SK-N-SH (cell line): ENCODE measurements at regions not wholly inside any gene's neighbourhood (a gene's known extent, or its start where the extent isn't known, plus 50 kb on each side); places are given as distances from the start of the nearest gene placed in this dataset.

Experiments
- EZH2phosphoT487 ChIP-seq: fragments of 200-600 bp; sonication (generic); IDR thresholded peaks from 2 replicates; pipeline ENCODE4 v1.6.1; 2017; ENCODE audit warnings: low read depth, mixed run types, mild to moderate bottlenecking, antibody characterized with exemption, moderate library complexity, borderline replicate concordance
- GABPA ChIP-seq: IDR thresholded peaks from 2 replicates; pipeline ENCODE4 v1.4.0; 2012; ENCODE audit warnings: low read depth, mild to moderate bottlenecking
- MXI1 ChIP-seq: IDR thresholded peaks from 2 replicates; pipeline ENCODE4 v1.6.1; 2012; ENCODE audit warnings: mild to moderate bottlenecking, low read depth, low read length, improper control_type of control experiment
- RAD21 ChIP-seq: IDR thresholded peaks from 2 replicates; pipeline ENCODE4 v1.6.1; 2012; ENCODE audit warnings: mild to moderate bottlenecking, low read length
- SMC3 ChIP-seq: IDR thresholded peaks from 2 replicates; pipeline ENCODE4 v1.6.1; 2012; ENCODE audit warnings: low read depth, low read length, improper control_type of control experiment
- TCF12 ChIP-seq: IDR thresholded peaks from 2 replicates; pipeline ENCODE4 v1.4.0; 2012
- TEAD4 ChIP-seq: IDR thresholded peaks from 2 replicates; pipeline ENCODE4 v1.4.0; 2012; ENCODE audit warnings: mild to moderate bottlenecking, borderline replicate concordance; ENCODE audit not compliant: insufficient read depth
- TF ChIP-seq, protein P1 (sequence below): fragments of 200-600 bp; sonication (generic); IDR thresholded peaks from 2 replicates; pipeline ENCODE4 v1.6.1; 2017; ENCODE audit warnings: antibody characterized with exemption, mild to moderate bottlenecking, moderate library complexity
- TF ChIP-seq, protein P2 (sequence below): fragments of 150-350 bp; IDR thresholded peaks from 2 replicates; pipeline ENCODE4 v1.6.1; 2017; ENCODE audit warnings: antibody characterized with exemption, low read length, low read depth, borderline replicate concordance
- TF ChIP-seq, protein P3 (sequence below): IDR thresholded peaks from 2 replicates; pipeline ENCODE4 v1.4.0; 2012; ENCODE audit warnings: low read depth
- TF ChIP-seq, protein P4 (sequence below): IDR thresholded peaks from 2 replicates; pipeline ENCODE4; 2012

DNA sequence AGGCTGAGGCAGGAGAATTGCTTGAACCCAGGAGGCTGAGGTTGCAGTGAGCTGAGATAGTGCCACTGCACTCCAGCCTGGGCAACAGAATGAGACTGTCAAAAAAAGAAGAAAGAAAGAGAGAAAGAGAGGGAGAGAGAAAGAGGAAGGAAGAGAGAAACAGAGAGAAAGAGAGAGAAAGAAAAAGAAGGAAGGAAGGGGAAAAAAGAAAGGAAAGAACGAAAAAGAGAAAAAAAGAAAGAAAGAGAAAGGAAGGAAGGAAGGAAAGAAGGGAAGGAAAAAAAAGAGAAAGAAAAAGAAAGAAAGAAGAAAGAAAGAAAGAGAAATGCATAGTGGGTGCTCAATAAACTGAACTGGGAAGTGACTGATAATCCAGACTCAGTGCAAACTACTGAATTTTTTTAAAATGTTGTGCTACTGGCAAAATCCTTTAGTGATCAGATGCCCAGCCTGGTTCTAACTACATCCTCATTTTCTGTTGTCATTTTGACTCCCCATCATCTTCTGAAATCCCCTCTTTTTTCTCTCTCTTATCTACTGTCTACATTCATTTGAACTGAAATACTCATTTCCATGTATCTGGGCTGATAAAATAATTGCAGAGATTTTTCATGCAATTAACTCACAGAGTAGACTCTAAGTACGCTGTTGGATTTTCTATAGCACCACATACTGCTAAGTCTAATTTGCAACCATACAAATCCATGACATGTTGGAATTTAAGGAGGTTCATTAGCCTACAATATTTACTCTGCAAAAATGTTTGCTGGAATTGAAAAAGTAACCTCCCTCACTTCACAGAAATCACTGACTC lies 85.3 kb upstream of the HIVEP1 start:
- TF ChIP-seq MXI1 (no peak), TCF12 (no peak), RAD21 (no peak), TEAD4 (no peak), EZH2phosphoT487 (no peak), GABPA (no peak), SMC3 (no peak)
- TF ChIP-seq, protein P1, sequence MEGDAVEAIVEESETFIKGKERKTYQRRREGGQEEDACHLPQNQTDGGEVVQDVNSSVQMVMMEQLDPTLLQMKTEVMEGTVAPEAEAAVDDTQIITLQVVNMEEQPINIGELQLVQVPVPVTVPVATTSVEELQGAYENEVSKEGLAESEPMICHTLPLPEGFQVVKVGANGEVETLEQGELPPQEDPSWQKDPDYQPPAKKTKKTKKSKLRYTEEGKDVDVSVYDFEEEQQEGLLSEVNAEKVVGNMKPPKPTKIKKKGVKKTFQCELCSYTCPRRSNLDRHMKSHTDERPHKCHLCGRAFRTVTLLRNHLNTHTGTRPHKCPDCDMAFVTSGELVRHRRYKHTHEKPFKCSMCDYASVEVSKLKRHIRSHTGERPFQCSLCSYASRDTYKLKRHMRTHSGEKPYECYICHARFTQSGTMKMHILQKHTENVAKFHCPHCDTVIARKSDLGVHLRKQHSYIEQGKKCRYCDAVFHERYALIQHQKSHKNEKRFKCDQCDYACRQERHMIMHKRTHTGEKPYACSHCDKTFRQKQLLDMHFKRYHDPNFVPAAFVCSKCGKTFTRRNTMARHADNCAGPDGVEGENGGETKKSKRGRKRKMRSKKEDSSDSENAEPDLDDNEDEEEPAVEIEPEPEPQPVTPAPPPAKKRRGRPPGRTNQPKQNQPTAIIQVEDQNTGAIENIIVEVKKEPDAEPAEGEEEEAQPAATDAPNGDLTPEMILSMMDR, result no peak
- TF ChIP-seq, protein P2, sequence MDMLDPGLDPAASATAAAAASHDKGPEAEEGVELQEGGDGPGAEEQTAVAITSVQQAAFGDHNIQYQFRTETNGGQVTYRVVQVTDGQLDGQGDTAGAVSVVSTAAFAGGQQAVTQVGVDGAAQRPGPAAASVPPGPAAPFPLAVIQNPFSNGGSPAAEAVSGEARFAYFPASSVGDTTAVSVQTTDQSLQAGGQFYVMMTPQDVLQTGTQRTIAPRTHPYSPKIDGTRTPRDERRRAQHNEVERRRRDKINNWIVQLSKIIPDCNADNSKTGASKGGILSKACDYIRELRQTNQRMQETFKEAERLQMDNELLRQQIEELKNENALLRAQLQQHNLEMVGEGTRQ, result no peak
- TF ChIP-seq, protein P3, sequence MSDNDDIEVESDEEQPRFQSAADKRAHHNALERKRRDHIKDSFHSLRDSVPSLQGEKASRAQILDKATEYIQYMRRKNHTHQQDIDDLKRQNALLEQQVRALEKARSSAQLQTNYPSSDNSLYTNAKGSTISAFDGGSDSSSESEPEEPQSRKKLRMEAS, result no peak
- TF ChIP-seq, protein P4, sequence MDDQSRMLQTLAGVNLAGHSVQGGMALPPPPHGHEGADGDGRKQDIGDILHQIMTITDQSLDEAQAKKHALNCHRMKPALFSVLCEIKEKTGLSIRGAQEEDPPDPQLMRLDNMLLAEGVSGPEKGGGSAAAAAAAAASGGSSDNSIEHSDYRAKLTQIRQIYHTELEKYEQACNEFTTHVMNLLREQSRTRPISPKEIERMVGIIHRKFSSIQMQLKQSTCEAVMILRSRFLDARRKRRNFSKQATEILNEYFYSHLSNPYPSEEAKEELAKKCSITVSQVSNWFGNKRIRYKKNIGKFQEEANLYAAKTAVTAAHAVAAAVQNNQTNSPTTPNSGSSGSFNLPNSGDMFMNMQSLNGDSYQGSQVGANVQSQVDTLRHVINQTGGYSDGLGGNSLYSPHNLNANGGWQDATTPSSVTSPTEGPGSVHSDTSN, result no peak
